Stimulated activated CD4-positive, alpha-beta T cell treated with anti-CD3 and anti-CD28 coated beads, Interleukin-15, amount 100 ng/mL, for 24 hours (primary cell): ENCODE measurements at regions not wholly inside any gene's neighbourhood (a gene's known extent, or its start where the extent isn't known, plus 50 kb on each side); places are given as distances from the start of the nearest gene placed in this dataset.

Experiments used
- DNase-seq: peaks from one replicate; pipeline ENCODE4 v3.0.0-alpha.2; 2020

- DNase-seq = no peak
Measured at GRCh38 chr2:508121-508520, 169.1 kb downstream of the TMEM18 start.

DNA sequence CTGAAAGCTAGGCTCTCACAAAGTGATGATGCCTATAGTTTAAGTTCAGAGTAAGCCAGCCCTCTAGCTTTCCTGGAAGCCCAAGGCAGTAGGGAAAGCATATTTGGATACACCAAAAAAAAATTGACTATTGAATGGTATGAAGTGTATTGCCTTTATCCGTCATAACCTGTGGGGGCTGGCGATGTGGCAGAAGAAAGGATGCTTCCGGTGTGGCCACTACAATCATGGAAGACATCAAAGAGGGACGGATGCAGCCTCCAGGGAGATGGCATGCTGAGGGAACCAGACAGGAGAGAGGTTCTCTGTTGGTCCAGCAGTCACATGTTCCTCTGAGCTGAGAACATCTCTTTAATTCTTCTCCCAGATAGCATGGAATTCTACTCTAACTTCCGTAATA lies 170.3 kb downstream of the TMEM18 start:
- DNase-seq = no peak

- DNase-seq = no peak
Measured at GRCh38 chr2:506451-506850, 170.8 kb downstream of the TMEM18 start.

GRCh38 chr2:505941-506340 lies 171.3 kb downstream of the TMEM18 start:
- no peak for DNase-seq

GRCh38 chr2:503288-503999 lies 173.8 kb downstream of the TMEM18 start:
- DNase-seq = no peak

- DNase-seq = no peak
Measured at GRCh38 chr2:502831-503230, 174.4 kb downstream of the TMEM18 start.

GRCh38 chr2:501667-502066 lies 175.5 kb downstream of the TMEM18 start:
- DNase-seq = no peak

DNA sequence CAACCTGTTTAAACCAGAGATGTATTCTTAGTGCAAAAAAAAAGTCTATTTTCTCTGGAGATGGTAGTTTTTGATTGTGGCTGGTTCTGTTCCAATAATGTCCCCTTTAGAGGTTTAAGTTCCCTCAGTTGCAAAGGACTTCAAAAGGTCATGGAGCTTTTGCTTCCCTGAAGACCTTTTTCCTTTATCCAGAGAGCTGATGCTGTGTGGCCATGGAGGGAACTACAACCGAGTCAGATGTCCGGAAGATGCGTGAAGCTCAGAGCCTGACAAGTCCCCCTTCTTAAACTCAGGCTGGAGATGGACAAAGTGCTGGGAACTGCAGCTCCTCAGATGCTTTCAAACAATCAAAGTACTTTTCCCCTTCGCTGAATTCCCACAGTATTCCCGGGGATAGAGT lies 176.1 kb downstream of the TMEM18 start:
- no peak for DNase-seq

DNA sequence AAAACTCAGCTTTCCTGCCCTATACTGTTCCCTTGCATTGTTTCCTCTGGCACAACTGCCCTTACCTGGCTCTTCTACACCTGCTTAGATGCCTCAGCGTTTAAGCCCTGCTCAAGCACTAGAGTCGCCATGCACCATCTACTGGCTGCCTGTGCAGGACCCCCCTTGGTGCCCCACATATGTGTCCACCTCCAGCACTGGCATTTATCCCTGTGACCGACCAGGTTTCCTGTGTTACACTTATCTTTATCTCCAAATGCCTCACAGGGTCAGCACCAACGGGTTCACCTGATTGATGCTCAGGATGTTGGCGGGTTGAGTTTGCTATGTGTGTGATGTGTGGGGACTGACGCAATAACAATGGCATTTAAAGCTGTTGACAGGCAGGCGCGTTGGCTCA lies 177.5 kb downstream of the TMEM18 start:
- DNase-seq = no peak

DNA sequence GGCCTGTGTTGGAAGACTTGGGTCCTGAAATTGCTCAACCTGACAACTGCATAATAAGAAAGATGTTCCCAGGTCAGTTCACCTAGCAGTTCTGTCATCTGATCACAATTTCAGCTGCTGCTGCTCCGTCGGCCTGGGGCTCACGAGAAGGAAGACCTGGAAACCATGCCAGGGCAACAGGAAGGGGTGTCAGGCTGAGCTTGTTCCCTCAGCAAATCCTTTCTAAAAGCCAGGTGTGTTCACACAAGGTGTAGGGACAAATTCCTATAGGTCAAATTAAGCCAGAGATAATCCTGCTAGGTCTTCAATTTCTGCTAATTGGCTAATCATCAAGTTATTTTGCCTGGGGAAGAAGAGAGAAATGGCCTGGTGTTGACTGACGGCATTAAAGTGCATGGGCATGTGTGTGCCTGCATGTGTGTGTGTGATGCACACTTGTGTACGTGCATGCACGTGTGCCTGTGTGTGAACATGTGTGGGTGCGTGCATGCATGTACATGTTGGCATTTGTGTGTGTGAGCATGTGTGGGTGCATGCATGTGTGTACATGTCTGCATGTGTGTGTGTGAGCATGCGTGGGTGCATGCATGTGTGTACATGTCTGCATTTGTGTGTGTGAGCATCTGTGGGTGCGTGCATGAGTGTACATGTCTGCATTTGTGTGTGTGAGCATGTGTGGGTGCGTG lies 178.6 kb downstream of the TMEM18 start:
- no peak for DNase-seq

GRCh38 chr2:497770-498492 lies 179.3 kb downstream of the TMEM18 start:
- DNase-seq = no peak

DNA sequence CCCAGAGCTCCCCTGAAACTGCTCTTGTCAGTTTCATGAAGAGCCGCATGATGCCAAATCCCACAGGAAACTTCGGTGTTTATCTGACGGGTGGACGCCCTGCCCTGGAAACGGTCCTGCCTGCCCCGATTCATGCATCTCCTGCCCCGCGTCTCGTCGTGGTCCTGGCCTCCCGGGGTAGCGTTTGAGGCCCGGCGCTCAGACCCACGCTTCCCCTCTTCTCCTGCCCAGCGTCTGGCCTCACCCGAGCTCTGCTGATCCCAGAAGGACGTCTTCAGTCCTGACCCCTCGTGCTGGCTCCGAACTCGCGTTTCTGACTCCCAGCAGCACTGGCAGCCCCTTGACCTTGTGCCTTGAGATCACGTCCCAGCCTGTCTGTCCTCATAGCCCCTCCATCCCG lies 180.5 kb downstream of the TMEM18 start:
- DNase-seq = no peak

DNA sequence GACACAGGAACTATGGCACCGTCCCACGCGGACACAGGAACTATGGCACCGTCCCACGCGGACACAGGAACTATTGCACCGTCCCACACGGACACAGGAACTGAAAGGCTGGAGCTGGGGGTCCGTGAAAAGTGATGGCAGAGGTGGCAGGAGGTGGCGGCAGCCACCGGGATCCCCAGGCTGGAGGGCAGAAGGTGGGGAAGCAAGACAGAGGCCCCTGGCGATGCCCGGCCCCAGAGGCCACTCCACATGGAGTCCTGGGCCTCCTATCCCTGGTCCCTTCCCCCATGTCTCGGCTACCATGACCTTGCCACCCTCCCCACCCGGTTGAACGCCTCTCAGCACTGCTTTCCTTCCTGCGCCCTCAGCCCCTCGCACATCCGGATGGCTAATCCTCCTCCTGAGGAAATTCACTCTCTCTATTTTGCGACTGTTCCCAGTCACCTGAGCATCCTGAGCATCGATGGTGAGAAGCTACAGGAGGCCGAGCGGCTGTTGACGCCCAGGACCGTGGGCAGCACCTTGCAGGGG lies 181.4 kb downstream of the TMEM18 start:
- DNase-seq = no peak

GRCh38 chr2:494853-495252 lies 182.4 kb downstream of the TMEM18 start:
- no peak for DNase-seq

DNA sequence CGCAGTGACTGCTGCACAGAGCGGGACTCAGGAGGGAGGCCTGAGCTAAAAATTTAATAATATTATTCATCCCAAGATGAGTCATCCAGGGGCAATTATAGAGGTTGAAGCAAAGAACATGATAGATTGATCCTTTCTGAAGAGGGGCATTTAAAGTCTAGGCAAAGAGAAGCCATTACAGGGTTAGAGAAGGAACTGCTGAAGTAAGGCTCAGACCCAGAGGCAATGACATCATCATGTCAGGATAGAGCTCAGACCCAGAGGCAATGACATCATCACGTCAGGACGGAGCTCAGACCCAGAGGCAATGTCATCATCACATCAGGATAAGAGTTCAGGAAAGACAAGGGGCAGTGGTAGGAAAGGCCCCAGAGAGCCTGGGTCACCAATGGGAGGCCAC lies 184.0 kb downstream of the TMEM18 start:
- DNase-seq = no peak

GRCh38 chr2:492178-492577 lies 185.0 kb downstream of the TMEM18 start:
- no peak for DNase-seq

DNA sequence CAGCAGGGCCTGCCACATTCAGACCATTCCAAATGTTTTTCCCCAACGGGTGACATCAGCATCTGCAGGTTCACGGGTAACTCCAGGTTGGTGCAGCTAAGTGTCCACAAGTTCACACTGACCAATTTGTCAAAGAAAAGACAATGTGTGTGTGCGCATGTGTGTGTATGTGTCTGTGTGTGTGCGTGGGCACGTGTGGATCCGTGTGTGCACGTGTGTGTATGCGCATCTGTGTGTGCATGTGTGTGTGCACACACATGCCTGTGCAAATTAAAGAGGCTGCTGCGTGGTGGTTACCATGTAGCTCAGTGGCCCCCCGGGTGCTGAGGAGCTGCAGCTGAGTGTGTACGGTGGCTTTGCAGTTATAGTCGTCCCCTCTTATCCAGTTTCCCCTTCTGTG lies 187.4 kb downstream of the TMEM18 start:
- DNase-seq = no peak

GRCh38 chr2:489084-489483 lies 188.1 kb downstream of the TMEM18 start:
- no peak for DNase-seq

- no peak for DNase-seq
Measured at GRCh38 chr2:487186-488079, 189.8 kb downstream of the TMEM18 start.

- DNase-seq = no peak
Measured at GRCh38 chr2:486371-486770, 190.8 kb downstream of the TMEM18 start.

DNA sequence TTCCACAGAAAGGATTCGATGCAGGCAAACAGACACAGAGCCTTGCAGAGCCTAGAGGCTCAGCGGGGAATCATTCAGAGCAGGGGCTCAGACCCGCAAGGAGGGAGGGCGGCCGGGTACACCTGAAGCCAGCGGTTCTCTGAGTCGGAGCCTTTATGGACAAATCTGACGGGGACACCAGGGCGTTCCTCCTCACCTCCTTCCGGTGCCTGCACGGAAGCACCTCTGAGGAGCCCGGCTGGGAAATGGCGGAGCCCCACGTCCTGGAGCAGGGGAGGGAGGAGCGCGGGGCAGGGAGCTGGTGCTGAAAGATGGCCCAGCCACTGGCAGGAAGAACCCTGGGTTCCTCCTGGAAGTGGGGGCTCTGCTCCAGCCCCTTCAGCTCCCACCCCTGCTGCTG lies 193.5 kb upstream of the ALKAL2 start:
- no peak for DNase-seq

DNA sequence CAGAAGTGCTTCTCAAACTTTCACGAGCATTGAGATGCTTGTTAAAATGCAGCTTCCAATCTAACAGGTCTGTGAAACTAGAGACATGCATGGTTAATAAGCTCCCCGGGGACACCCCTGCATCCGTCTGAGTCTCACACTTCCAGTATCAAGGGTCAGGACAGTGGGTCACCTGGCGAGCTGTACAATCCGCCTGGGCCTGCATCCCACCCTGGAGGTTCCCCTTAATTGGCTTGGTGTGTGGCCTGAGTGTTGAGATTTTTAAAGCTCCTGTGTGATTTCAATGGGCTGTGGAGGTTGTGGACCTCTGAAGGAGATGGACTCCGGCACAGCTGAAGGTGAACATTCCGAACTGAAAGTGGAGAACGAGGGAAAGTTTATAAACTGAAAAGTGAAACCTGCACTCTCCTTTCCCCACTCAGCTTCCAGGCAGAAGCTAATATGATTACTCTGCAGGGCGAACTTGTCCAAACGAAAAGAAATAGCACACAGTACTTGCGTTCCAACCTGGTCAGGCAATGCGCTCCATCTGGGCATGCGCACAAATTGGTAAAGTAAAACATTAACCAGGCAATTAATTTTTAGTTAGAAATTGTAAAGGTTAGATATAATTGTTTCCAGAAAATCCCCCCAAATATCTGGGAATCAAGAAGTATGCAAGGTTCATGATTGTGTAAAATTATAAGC lies 191.7 kb upstream of the ALKAL2 start:
- DNase-seq = no peak
